GM12874 (cell line): ENCODE measurements at regions not wholly inside any gene's neighbourhood (a gene's known extent, or its start where the extent isn't known, plus 50 kb on each side); places are given as distances from the start of the nearest gene placed in this dataset.

Source experiments
- TF ChIP-seq, protein P1 (sequence below): IDR thresholded peaks from 2 replicates; pipeline ENCODE4 v1.5.1; 2011; ENCODE audit warnings: low read depth, mild to moderate bottlenecking, control low read depth, low read length, moderate library complexity; ENCODE audit not compliant: insufficient read depth

DNA sequence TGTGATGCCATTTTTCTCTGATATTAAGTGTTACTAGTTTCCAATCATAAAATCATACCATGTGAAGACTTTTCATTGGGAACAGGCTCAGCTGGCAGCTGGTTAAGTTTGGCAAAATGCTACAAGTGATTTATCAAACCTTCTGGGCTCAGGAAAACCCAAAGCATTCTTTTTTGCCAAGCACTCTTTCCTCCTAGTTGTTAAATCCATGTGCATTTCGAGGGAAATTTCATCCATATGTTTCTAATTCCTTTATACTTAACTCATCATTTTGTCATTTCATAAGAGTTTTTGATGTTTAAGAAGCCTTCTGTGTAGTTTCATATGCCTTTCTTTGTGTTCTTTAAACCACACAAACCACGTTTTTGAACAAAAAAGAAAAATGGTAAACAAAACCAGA lies 217.6 kb upstream of the PDE10A start:
- TF ChIP-seq, protein P1, sequence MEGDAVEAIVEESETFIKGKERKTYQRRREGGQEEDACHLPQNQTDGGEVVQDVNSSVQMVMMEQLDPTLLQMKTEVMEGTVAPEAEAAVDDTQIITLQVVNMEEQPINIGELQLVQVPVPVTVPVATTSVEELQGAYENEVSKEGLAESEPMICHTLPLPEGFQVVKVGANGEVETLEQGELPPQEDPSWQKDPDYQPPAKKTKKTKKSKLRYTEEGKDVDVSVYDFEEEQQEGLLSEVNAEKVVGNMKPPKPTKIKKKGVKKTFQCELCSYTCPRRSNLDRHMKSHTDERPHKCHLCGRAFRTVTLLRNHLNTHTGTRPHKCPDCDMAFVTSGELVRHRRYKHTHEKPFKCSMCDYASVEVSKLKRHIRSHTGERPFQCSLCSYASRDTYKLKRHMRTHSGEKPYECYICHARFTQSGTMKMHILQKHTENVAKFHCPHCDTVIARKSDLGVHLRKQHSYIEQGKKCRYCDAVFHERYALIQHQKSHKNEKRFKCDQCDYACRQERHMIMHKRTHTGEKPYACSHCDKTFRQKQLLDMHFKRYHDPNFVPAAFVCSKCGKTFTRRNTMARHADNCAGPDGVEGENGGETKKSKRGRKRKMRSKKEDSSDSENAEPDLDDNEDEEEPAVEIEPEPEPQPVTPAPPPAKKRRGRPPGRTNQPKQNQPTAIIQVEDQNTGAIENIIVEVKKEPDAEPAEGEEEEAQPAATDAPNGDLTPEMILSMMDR = no peak

DNA sequence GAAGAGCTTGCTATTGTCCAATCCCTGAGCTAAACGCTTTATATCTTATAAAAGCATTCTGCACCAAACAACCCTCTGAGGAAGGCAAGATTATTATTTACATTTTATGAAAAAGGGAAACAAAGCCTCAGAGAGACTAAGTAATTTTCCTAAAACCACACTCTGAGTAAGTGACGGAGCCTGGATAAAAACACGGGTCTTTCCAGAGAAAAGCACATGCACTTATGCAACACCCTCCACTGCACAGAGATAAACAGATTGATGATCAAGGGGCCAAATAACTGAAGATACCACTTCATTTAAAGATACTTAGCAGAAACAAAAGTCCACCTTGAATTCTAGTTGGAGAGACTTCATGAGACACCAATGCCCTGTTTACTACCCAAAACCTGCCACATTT lies 214.7 kb upstream of the PDE10A start:
- TF ChIP-seq, protein P1 = no peak

DNA sequence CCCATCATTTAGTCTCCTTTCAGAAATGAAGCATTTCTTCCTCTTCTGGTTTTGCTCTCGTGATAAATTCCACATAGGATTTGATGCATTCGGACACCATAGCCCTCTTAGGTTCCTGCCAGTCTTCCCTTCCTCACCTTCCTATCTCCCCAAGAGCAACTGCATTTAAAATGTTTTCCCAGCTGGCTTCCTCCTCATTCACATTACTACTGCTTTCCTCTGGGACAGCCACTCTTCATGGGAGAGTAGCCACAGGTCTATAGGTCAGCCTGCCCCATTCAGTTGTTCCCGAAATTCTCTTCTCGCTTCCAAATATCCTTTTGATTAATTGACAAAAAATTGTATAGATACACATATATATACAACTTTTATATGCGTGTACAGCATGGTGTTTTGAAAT lies 214.2 kb upstream of the PDE10A start:
- TF ChIP-seq, protein P1 = no peak

DNA sequence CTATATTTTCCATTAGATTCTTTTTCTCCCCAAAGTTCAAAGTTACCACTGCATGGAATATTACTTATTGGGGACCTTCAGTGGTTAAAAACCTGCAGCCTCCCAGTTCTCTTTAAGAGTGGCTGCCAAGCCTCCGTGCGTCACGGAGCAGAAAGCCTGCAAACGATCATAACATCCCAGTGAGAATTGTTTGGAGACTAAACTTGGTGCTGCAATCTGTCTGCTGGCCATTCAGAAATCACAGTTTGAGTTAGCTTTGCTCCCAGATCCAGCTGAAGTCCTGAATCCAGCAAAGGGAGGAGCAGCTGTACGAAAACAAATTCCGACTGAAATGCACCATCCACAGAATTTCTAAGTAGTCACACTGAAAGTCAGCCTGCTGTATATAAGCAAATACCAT lies 213.5 kb upstream of the PDE10A start:
- TF ChIP-seq, protein P1 = no peak

DNA sequence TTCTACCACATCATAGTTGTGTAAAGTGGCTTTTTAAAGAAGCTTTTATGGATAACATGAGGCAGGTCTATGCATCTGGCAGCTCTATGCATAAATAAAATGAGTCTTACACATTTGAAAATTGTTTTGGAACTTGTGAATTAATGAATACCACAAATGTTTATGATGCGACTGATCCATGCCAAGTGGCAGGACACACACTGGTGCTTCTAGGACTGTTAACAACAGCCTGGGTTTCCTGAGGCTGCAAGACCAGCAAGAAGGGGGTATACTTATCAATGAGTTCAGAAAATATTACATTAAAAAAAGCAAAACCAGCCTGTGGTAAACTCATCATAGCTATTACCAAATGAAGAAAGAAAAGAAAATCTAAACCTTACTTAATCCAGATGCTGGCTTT lies 212.9 kb upstream of the PDE10A start:
- TF ChIP-seq, protein P1 = no peak

DNA sequence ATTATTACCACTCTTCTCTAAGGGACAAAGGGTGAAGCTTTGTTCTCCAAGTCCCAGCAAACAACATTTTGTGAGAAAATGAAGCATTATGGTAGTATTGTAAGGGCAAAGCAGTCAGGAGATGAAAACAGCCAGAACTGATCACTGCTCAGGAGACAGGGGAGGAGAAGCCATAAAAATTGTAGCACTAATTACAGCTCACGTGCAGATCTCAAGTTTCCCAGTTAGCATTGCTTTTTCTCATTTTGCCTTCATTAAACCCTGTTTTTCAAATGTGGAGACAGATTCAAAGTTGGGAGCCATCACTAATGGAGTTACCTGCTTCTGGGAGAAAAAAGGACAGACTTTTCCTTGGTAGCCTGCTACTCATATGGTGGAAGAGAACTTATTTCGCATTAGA lies 210.9 kb upstream of the PDE10A start:
- TF ChIP-seq, protein P1 = no peak

DNA sequence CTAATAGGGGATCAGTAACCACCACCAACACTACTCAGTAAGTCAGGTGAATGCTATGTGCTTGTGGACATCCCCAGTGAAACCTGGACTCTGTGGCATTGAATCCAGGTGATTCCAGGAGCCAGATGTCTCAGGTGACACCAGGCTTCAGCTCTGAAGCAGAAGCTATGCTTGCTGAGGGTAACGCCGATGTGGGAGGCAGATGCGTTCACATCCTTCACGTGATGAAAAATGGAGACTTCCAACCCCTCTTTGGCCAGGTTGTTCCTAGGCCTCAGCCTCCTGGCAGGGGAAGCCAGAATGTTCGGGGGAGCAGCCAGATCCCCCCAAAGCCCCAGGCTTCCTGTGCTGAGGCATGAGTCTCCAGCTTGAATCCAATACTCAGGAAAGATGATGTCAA lies 209.8 kb upstream of the PDE10A start:
- TF ChIP-seq, protein P1 = no peak

DNA sequence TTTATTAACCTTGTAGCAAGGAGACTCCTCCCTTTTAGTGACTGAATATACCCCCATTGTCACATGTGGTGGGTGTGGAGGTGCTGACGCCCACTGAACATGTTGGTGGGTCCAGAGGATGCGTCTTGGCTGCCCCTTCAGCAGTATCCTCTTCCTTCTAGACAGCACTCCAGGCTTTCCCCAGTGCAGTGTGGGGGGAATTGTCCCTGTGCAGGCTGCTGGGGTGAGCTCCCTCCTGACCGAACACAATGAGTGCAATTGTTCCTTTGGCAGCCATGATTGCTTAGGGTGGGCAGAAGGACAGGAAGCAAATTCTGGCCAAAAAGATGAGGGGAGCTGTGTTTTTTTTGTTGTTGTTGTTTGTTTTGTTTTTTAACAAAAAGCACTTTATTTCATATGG lies 209.3 kb upstream of the PDE10A start:
- TF ChIP-seq, protein P1 = no peak
